ENCODE measurements at regions not wholly inside any gene's neighbourhood (a gene's known extent, or its start where the extent isn't known, plus 50 kb on each side); places are given as distances from the start of the nearest gene placed in this dataset.

DNA sequence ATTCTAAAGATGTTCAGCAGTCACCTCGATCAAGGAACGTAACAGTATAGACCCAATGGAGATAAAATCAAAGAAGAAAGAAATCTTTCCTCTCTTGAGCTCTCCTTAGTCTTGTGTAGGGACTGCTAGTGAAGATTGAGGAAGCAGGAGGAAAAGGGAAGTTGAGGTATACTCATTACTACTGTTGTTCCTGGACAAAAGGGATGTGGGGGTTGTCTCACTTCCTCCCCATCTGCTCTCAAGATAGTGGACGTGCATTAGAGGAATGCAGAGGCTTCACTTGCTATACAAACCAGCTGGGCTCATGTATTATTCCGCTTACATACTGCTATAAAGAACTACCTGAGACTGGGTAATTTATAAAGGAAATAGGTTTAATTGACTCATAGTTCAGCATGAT is 208.9 kb upstream of the ARHGEF9 start:
- FAIRE-seq (no peak), DNase-seq (ENCODE audit: insufficient read length) (no peak)
- TF ChIP-seq POLR2A (IDR thresholded peaks at IDR 0.05; ENCODE audit: low read depth, low read length) (no peak), TAF1 (IDR thresholded peaks at IDR 0.05; ENCODE audit: borderline replicate concordance, low read depth, low read length) (no peak), POLR2AphosphoS5 (IDR thresholded peaks at IDR 0.05; ENCODE audit: low read depth, low read length) (no peak)

DNA sequence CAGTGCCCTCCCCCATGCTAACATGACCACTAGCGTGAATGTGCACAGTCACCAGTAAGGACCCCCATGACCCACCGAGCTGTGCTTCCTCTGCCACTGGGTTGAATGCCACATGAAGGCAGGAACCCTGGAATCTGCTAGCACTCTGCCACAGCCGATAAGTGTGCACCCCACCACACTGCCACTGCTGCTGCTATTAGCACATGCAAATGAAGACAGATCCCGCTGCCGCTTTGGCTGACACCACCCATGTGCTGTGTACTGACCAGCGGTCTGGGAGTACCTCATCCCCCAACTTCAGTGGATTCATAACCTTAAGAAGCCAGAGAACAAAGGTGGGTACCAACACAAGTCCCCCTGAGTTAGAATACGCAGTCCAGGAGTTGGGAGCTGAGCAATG is 200.9 kb upstream of the ARHGEF9 start:
- no peak for FAIRE-seq
- no peak for DNase-seq (ENCODE audit: insufficient read length)
- TF ChIP-seq POLR2AphosphoS5 (IDR thresholded peaks at IDR 0.05; ENCODE audit: low read depth, low read length) = no peak
- TF ChIP-seq POLR2A (IDR thresholded peaks at IDR 0.05; ENCODE audit: low read depth, low read length) = no peak
- TF ChIP-seq TAF1 (IDR thresholded peaks at IDR 0.05; ENCODE audit: borderline replicate concordance, low read depth, low read length) = no peak

DNA sequence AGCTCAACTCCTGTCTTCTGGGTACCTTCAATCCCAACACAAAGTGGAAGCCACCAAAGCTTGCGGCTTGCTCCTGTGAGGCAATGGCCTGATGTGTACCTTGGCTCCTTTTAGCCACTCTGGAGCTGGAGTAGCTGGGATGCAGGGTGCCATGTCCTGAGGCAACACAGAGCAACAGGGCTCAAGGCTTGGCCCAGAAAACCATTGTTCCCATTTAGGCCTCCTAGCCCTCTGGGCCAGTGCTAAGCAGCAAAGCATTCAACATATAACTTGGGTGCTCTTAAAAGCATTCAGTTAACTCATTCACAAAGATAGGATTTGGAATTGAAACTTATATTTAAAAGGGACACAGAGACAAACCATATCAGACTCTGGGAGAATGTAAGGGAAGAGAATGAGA is 194.5 kb upstream of the ARHGEF9 start:
- FAIRE-seq (no peak), DNase-seq (ENCODE audit: insufficient read length) (no peak)
- TF ChIP-seq POLR2A (IDR thresholded peaks at IDR 0.05; ENCODE audit: low read depth, low read length) = no peak
- no peak for TF ChIP-seq TAF1 (IDR thresholded peaks at IDR 0.05; ENCODE audit: borderline replicate concordance, low read depth, low read length)
- TF ChIP-seq POLR2AphosphoS5 (IDR thresholded peaks at IDR 0.05; ENCODE audit: low read depth, low read length) = no peak

DNA sequence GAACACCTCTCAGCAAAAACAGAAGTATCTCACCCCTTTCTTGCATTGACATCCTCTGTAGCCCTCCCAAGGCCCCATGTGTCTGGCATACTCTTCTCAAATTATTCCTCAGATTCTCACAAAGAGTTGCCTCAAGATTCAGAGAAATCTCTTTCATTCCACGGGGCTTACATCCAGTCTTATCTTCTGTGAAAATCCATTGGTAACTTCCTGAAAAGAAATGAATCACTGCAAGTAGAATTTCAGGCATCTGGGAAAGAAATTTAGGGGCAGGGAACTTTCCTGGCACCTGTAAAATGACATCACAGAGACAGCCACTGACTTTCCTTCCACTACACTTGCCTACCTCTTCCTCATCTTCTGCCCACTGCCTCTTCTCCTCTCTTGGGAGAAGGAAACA is 182.5 kb upstream of the ARHGEF9 start:
- no peak for FAIRE-seq
- no peak for DNase-seq (ENCODE audit: insufficient read length)
- no peak for TF ChIP-seq TAF1 (IDR thresholded peaks at IDR 0.05; ENCODE audit: borderline replicate concordance, low read depth, low read length)
- TF ChIP-seq POLR2AphosphoS5 (IDR thresholded peaks at IDR 0.05; ENCODE audit: low read depth, low read length) = no peak
- TF ChIP-seq POLR2A (IDR thresholded peaks at IDR 0.05; ENCODE audit: low read depth, low read length) = no peak

DNA sequence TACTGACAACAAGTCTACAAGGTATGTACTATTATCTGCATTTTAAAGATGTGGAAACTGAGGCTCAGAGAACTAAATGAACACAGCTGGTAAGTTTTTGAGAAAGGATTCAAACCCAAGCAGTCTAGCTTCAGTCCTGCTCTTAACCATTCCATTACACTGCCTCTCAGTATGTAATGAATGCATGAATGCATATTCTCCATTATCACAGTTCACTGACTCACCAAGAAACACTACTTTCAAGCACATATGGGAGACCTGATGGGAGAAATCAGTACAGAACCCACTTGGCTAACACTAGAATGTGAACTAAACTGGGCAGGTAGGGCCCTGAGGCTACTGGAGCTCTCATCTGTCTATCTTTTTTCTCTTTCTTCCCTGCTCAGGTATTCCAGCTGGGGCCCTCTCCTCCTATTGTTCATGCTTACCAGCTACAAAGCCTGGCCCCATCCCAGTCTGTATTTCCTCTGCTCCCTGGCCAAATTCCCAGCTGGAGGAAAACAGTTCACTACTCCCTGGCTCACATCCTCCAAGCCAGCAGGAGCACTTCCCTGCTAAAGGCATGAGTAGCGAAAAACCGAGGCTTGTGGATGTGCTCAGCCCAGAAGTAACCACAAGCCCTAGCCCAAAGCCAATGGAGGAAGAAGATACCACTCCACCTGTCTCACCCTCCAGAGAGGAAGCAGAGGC is 178.2 kb upstream of the ARHGEF9 start:
- DNase-seq (ENCODE audit: insufficient read length) (no peak), FAIRE-seq (no peak)
- TF ChIP-seq POLR2AphosphoS5 (IDR thresholded peaks at IDR 0.05; ENCODE audit: low read depth, low read length) (no peak), TAF1 (IDR thresholded peaks at IDR 0.05; ENCODE audit: borderline replicate concordance, low read depth, low read length) (no peak), POLR2A (IDR thresholded peaks at IDR 0.05; ENCODE audit: low read depth, low read length) (no peak)

DNA sequence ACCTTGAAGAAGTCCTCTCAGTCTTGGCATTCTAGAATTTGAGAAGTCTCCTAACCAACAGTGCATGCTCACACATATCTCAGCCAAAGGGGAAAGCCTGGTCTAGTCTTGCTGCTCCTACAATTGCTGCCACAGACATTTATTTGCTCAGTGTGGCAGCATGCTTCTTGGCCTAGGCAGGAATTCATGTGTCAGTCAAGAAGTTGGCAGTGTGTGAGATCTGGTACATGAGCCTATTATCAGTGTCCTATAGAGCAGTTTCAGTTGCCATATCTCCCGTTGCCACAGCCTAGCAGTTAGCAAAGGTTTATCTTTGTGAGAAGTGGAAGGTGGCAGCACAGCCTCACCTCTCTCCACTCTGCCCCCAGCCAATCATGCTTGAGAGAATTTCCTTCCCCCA is 176.9 kb upstream of the ARHGEF9 start:
- FAIRE-seq = no peak
- no peak for TF ChIP-seq TAF1 (IDR thresholded peaks at IDR 0.05; ENCODE audit: borderline replicate concordance, low read depth, low read length)
- TF ChIP-seq POLR2AphosphoS5 (IDR thresholded peaks at IDR 0.05; ENCODE audit: low read depth, low read length) = no peak
- no peak for TF ChIP-seq POLR2A (IDR thresholded peaks at IDR 0.05; ENCODE audit: low read depth, low read length)
- DNase-seq (ENCODE audit: insufficient read length) = no peak

DNA sequence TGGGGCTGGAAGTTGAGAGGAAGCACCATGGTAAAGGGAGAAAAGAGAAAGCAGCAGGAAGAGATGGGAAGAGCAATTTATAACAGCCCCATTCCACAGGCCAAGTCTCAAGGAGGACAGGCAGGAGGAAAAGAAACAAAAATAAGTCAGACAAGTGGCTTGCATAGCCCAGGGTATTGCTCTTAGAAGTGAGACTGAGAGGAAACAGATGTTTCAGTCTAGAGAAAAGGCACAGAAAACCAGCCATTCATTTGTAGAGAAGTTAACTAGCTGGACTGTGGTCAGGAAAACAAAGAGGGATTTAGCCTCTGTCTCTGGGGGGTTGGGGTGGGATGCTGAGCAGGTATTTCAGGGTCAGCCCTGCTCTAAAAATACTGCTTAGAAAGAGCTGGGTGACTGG is 175.0 kb upstream of the ARHGEF9 start:
- FAIRE-seq (no peak), DNase-seq (ENCODE audit: insufficient read length) (no peak)
- no peak for TF ChIP-seq POLR2AphosphoS5 (IDR thresholded peaks at IDR 0.05; ENCODE audit: low read depth, low read length)
- TF ChIP-seq TAF1 (IDR thresholded peaks at IDR 0.05; ENCODE audit: borderline replicate concordance, low read depth, low read length) = no peak
- no peak for TF ChIP-seq POLR2A (IDR thresholded peaks at IDR 0.05; ENCODE audit: low read depth, low read length)

DNA sequence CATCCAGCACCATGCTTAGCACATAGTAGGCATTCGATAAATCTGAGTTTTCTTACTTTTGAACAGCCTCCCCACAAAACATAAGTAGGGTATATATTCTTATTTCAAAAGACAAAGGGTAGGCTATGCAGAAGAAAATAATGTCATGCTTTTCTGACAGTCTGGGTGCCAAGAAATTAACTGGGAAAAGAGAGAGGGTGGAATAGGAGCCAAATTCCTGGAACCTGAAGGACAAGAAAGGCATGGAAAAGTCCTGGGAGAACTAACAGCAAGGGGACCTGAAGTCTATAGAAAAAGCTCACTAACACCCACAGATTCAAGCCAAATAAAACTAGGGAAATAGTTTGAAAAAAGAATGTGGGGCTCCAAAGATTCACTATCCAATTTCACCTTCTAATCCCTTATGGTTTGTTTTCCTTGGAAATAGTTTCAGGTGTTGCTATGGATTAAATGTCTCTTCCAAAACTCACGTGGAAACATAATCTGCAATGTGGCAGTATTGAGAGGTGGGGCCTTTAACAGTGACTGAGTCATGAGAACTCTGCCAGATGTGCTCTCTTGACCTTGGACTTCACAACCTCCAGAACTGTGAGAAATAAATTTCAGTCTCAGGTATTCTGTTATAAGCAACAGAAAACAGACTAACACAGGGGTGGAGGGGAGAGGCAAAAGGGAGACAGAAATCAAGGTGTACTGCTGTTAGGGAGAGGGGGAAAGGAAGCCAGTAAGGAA is 173.3 kb upstream of the ARHGEF9 start:
- FAIRE-seq (no peak), DNase-seq (ENCODE audit: insufficient read length) (no peak)
- no peak for TF ChIP-seq POLR2A (IDR thresholded peaks at IDR 0.05; ENCODE audit: low read depth, low read length)
- TF ChIP-seq TAF1 (IDR thresholded peaks at IDR 0.05; ENCODE audit: borderline replicate concordance, low read depth, low read length) = no peak
- TF ChIP-seq POLR2AphosphoS5 (IDR thresholded peaks at IDR 0.05; ENCODE audit: low read depth, low read length) = no peak

DNA sequence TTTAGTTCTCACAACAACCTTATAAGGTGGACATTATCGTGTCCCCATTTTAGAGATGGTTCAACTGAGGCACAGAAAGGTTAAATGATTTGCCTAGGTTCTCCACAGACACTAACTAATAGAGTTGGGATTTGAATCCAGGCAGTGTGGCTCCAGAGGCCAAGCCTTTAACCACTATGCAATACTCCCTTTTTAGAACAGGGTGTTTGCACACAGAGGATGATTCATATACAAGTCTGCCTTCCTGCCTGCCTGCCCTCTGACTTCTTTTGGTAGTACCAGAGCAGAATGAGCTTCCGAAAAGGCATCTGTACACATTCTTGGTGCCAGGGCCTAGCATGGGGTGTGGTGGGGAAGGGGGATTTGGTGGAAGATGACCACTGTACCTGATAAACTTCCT is 150.8 kb upstream of the ARHGEF9 start:
- no peak for DNase-seq (ENCODE audit: insufficient read length)
- TF ChIP-seq TAF1 (IDR thresholded peaks at IDR 0.05; ENCODE audit: borderline replicate concordance, low read depth, low read length) (no peak), POLR2A (IDR thresholded peaks at IDR 0.05; ENCODE audit: low read depth, low read length) (no peak), POLR2AphosphoS5 (IDR thresholded peaks at IDR 0.05; ENCODE audit: low read depth, low read length) (no peak)

DNA sequence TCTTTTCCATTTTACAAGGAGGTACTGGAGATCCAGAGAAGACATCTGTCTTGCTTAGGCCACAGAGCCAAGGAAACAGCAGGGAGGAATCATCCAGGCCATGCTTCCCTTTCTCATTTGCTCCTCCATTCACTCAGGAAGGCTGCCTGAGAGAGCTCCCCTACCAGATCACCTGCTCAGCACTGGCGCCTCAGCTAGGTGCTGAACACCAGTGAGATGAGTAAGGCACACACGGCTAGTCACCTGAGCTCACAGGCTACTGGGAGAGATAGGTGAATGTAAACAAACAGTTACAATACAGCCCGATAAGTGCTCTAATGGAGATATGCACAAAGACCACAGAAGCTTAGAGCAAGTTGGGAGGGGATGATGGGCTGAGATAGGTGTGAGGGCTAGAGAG is 149.8 kb upstream of the ARHGEF9 start:
- FAIRE-seq (no peak), DNase-seq (ENCODE audit: insufficient read length) (no peak)

More for the DNA sequence above, 150.8 kb upstream of the ARHGEF9 start:
- FAIRE-seq = no peak

DNA sequence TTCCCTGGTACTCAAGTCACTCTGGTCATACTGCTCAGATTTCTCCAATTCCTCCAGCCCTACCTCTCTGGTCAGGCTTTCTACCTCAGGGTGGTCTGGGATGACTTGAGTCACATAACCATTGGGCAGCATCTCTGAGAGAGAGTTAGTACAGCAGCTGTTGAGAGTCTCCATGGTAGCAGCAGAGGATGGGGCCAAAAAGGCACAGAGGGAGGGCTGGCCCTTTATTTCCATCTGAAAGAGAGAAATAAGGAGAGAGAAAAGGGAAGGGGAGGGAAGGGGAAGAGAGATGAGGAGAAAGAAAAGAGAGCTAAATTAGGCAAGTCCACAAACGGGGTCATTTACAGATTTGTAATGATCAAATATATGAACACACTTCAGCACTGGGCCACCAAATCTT is 149.1 kb upstream of the ARHGEF9 start:
- no peak for FAIRE-seq
- TF ChIP-seq TAF1 (IDR thresholded peaks at IDR 0.05; ENCODE audit: borderline replicate concordance, low read depth, low read length) (no peak), POLR2AphosphoS5 (IDR thresholded peaks at IDR 0.05; ENCODE audit: low read depth, low read length) (no peak), POLR2A (IDR thresholded peaks at IDR 0.05; ENCODE audit: low read depth, low read length) (no peak)
- no peak for DNase-seq (ENCODE audit: insufficient read length)

More for the DNA sequence above, 149.8 kb upstream of the ARHGEF9 start:
- TF ChIP-seq POLR2A (IDR thresholded peaks at IDR 0.05; ENCODE audit: low read depth, low read length) = no peak
- TF ChIP-seq TAF1 (IDR thresholded peaks at IDR 0.05; ENCODE audit: borderline replicate concordance, low read depth, low read length) = no peak
- TF ChIP-seq POLR2AphosphoS5 (IDR thresholded peaks at IDR 0.05; ENCODE audit: low read depth, low read length) = no peak

DNA sequence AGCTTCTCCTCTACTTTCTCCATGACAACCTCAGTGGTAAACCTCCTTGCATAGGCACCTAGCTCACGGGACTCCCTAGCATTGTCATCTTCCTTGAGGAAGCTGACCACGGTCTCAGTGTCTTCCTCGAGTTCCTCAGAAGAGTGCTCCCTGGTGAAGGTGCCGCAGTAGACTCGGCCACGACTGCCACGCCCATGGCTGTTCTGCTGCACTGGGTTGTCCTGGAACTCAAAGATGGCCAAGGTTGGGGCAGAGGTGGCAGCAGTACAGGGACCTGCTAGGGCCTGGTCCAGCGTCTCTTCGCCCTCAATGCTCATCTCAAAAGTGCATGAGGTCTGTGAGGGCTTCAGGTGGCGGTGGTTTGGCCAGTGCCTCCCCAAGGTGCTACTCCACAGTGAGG is 147.9 kb upstream of the ARHGEF9 start:
- no peak for FAIRE-seq
- no peak for DNase-seq (ENCODE audit: insufficient read length)
- no peak for TF ChIP-seq POLR2AphosphoS5 (IDR thresholded peaks at IDR 0.05; ENCODE audit: low read depth, low read length)
- no peak for TF ChIP-seq TAF1 (IDR thresholded peaks at IDR 0.05; ENCODE audit: borderline replicate concordance, low read depth, low read length)
- TF ChIP-seq POLR2A (IDR thresholded peaks at IDR 0.05; ENCODE audit: low read depth, low read length) = no peak
